ENCODE measurements at regions not wholly inside any gene's neighbourhood (a gene's known extent, or its start where the extent isn't known, plus 50 kb on each side); places are given as distances from the start of the nearest gene placed in this dataset.

GRCh38 chr4:135775909-135776308 lies 1574.3 kb upstream of the PABPC4L start:
- TF ChIP-seq, protein P1, sequence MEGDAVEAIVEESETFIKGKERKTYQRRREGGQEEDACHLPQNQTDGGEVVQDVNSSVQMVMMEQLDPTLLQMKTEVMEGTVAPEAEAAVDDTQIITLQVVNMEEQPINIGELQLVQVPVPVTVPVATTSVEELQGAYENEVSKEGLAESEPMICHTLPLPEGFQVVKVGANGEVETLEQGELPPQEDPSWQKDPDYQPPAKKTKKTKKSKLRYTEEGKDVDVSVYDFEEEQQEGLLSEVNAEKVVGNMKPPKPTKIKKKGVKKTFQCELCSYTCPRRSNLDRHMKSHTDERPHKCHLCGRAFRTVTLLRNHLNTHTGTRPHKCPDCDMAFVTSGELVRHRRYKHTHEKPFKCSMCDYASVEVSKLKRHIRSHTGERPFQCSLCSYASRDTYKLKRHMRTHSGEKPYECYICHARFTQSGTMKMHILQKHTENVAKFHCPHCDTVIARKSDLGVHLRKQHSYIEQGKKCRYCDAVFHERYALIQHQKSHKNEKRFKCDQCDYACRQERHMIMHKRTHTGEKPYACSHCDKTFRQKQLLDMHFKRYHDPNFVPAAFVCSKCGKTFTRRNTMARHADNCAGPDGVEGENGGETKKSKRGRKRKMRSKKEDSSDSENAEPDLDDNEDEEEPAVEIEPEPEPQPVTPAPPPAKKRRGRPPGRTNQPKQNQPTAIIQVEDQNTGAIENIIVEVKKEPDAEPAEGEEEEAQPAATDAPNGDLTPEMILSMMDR (conservative IDR thresholded peaks at IDR 0.05; ENCODE audit: low read depth, low read length), result no peak
- no peak overlapping the region for H3K4me3 ChIP-seq (ENCODE audit: low read length)
- DNase-seq (ENCODE audit: low read depth), result no peak

GRCh38 chr4:135770505-135770904 lies 1568.9 kb upstream of the PABPC4L start:
- no peak for DNase-seq (ENCODE audit: low read depth)
- TF ChIP-seq, protein P1 (conservative IDR thresholded peaks at IDR 0.05; ENCODE audit: low read depth, low read length), result no peak
- no peak overlapping the region for H3K4me3 ChIP-seq (ENCODE audit: low read length)

DNA sequence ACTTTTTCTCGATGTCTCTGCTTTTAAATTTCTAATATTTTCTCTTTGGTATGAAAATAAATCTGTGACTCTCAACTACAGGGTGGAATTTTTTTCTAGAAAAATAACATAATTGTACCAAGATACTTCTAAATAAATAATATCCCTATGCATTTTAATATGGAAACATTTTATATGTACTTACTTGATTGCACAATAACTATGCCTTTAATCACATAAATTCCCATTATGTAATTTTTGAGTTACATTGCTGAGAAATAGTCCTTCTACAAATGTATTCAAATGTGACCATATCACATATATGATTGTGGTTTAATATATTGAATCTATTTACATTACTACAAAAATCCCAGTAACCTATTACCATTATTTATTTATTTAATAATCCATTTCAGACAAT lies 1543.3 kb upstream of the PABPC4L start:
- TF ChIP-seq, protein P1 (conservative IDR thresholded peaks at IDR 0.05; ENCODE audit: low read depth, low read length), result no peak
- H3K4me3 ChIP-seq (ENCODE audit: low read length), result no peak overlapping the region
- no peak for DNase-seq (ENCODE audit: low read depth)

- no peak for DNase-seq (ENCODE audit: low read depth)
- TF ChIP-seq, protein P1 (conservative IDR thresholded peaks at IDR 0.05; ENCODE audit: low read depth, low read length), result no peak
- no peak overlapping the region for H3K4me3 ChIP-seq (ENCODE audit: low read length)
Observed at GRCh38 chr4:135741583-135741982, 1540.0 kb upstream of the PABPC4L start.

DNA sequence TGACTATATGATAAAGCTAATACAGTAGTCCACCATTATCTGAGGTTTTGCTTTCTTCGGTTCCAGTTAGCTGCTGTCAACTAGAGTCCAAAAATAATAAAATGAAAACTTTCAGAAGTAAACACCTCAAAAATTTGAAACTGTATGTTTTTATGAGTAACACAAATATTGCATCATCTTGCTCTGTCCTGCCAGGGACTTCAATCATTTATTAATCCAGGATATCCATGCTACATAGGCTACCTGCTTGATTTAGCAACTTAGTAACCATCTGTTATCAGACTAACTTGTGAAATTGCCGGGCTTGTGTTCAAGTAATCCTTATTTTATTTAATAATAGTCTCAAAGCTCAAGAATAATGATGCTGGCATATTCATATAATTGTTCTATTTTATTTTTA lies 1537.8 kb upstream of the PABPC4L start:
- no peak overlapping the region for H3K4me3 ChIP-seq (ENCODE audit: low read length)
- no peak for DNase-seq (ENCODE audit: low read depth)
- TF ChIP-seq, protein P1 (conservative IDR thresholded peaks at IDR 0.05; ENCODE audit: low read depth, low read length), result no peak

GRCh38 chr4:135735512-135735911 lies 1533.9 kb upstream of the PABPC4L start:
- H3K4me3 ChIP-seq (ENCODE audit: low read length), result no peak overlapping the region
- TF ChIP-seq, protein P1 (conservative IDR thresholded peaks at IDR 0.05; ENCODE audit: low read depth, low read length), result no peak
- DNase-seq (ENCODE audit: low read depth), result no peak

DNA sequence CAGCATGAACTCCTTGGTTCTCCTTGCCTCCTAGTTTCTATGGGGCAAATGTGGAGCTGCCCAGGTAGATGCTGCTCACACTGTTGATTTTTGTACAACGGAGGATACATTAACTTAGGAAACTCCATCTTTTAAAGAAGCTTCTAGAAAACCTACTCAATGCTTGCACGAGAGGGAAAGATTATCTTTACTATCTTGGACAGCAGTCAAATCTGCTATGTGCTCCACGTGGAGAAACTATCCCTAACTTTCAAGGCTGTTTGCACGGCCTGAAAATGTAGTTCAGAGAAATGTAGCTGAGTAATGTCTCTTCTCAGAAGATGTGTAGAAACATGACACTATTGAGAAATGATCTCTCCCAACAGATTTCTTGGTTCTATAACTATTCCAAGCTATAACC lies 1530.9 kb upstream of the PABPC4L start:
- TF ChIP-seq, protein P1 (conservative IDR thresholded peaks at IDR 0.05; ENCODE audit: low read depth, low read length), result no peak
- no peak for DNase-seq (ENCODE audit: low read depth)
- H3K4me3 ChIP-seq (ENCODE audit: low read length), result no peak overlapping the region
